ENCODE measurements at regions not wholly inside any gene's neighbourhood (a gene's known extent, or its start where the extent isn't known, plus 50 kb on each side); places are given as distances from the start of the nearest gene placed in this dataset.
"Not testable (repeated sequence)": the region's sequence is repeated elsewhere in the genome, so short reads cannot be mapped to it uniquely, and the experiment has no call there.

DNA sequence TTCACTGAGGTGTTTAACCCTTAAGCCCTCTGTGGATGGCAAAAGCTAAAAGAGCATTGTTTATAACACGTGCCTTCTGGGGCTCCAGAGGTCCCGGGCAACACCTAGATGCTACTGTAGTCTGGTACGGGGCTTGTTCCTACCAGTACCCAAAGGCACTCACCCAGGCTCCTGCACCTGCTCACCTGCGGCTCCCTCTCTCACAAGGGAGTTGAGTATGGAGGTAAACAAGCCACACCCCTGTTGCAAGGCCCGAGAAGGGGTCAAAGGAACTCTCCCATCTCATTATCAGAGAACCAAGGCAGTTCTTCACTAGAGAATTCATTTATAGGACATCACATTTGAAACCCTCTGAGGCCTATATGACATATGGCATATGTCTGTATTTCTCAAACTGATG is 53.4 kb upstream of the IL6ST start:
- POLR2A ChIA-PET, result no interaction called here
- CTCF ChIA-PET, result no interaction called here

DNA sequence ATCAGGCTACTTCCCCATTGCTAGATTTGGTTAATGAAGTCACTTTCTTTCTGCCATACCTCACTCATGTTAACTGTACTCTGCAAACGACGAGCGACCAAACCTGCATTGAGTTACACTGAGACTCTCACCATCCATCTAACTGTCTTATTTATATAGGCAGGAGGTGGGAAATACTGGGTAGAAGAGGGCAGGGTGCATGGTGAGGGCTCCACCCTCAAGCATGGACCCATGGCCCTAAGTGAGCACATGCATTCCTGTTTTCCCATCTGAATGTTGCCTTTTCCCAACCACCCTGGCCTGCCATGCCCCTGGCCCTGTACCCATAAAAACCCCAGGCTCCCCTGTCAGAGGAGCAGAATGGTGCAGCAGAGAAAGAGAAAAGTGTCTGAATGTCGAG is 52.7 kb upstream of the IL6ST start:
- ChIA-PET CTCF (no interaction called here), POLR2A (no interaction called here)

DNA sequence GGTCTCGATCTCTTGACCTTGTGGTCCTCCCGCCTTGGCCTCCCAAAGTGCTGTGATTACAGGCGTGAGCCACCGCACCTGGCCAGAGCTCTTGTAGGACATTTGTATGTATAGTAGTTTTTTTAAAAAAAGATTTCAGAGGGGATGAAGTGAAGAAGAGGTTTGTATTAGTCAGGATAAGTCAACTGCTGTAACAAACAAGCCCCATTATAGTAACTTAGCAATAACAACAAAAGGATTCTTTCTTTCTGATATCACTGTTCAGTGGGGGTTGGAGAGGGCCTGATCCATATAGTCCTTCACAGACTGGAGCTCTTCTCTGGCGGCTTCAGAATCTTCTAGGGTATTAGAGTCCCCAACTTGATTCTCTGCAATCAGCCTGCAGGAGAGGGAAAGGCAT is 50.7 kb upstream of the IL6ST start:
- ChIA-PET POLR2A (interaction anchor here (1.1 kb wide), 1 partner anchor 20 kb away, joined by 16 read pairs; no protein-coding TSS in a partner anchor), CTCF (no interaction called here)

DNA sequence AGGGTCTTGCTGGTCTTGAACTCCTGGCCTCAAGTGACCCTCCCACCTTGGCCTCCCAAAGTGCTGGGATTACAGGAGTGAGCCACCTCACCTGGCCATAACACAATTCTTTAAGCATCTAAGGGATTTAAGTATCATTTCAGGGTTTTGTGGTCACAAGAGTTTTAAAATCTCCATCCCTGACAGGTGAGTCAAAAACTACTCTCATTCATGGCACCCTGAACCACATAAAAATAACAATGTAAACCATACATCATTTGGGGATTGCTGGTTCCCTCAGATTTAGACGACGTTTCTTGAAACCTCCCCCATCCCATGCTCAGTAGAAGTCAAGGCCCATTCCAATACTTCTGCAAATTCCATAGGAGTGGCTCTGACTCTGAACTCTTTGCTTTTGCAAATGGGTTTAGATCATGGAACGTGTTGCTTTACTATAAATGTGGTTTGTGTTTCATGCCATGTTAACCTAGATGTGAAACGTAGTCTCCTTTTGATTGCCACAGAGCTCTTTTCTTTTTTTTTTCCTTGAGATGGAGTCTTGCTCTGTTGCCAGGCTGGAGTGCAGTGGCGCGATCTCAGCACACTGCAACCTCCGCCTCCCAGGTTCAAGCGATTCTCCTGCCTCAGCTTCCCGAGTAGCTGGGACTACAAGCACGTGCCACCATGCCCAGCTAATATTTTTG is 50.1 kb upstream of the IL6ST start:
- CTCF ChIA-PET, result not testable (repeated sequence)
- POLR2A ChIA-PET, result interaction anchor here (1.1 kb wide), 1 partner anchor 20 kb away, joined by 16 read pairs; no protein-coding TSS in a partner anchor

All from activated CD8-positive, alpha-beta memory T cell treated with anti-CD3 and anti-CD28 coated beads for 36 hours (primary cell).